GM18868 (cell line): ENCODE measurements at regions not wholly inside any gene's neighbourhood (a gene's known extent, or its start where the extent isn't known, plus 50 kb on each side); places are given as distances from the start of the nearest gene placed in this dataset.

Experiments used
- ATAC-seq: cut with Tn5 transposase; IDR thresholded peaks from one replicate; pipeline ENCODE4 v1.9.1; 2021; ENCODE audit warnings: mild to moderate bottlenecking, moderate library complexity; ENCODE audit not compliant: unreplicated experiment

- peak; percentile 81 for ATAC-seq
Observed at GRCh38 chr5:82351754-82352145, 73.6 kb upstream of the RPS23 start.

DNA sequence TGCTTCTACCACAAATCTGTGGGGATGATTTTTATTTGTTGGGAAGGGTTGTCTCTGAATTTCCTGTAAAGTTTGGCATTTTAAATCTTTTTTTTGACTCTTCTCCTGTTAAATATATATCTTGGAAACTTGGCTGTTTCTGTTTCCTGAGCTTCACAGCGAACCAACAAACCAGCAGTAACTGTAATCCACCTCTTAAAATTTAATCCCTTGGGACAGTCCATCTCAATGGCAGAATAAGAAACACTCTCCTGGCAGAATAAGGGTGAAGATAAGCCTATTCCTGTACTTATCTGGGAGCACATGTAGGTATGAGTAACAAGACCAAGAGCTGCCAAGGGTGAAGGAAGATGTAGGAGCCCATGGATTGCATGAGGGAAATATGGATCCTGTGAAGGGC lies 73.1 kb upstream of the RPS23 start:
- no peak for ATAC-seq

DNA sequence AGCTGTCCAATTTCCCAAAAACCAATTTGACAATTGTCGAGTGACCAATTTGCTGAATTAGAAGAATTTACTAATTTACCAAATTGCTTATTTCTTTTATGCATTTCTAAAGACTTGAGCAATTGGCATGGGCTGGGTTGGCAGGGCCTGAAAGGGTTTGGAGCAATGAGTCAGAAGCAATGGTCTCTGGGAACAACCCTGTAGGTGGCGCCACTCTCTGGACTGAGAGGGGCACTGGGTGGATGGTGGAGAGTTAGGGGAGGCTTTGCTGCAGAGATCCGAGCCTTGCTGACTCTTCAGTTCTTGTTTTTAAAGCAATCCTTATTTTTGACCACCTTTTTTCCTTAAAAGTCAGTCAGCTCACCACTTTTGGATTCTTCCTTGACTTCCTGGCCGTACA lies 71.5 kb upstream of the RPS23 start:
- ATAC-seq = peak; percentile 55

GRCh38 chr5:82348784-82349425 lies 70.8 kb upstream of the RPS23 start:
- no peak for ATAC-seq

DNA sequence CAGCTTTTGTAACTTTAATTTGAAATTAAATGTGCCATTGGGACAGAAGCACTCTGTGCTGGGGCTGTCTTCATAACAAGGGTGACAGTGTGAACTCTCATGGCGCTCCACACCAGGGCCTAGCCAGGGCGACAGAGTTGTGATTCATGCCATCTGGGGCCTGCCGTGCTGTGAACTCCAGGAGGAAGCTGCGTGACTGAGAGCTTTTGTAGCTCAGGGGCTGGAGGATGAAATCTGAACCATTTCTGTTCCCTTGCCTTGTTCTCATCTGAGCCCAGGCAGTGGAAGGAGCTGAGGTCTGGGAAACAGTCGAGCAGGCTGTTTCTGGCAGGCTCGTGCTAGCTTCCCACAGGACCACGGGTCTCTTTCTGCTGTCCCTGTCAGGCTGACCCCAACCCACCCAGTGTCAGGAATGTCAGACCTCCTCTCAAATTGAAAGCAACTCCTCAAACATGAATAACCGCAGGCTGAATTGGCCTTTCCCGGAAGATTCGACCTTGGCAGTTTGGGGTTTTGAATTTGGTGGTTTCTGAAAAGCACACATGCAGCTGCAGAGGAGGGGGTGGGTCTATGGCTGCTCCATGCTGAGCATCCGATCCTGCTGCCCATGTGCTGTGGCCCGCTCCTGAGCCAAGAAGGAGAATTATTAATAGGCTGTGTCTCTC lies 69.2 kb upstream of the RPS23 start:
- ATAC-seq = no peak

- no peak for ATAC-seq
Observed at GRCh38 chr5:82346399-82347165, 68.4 kb upstream of the RPS23 start.

DNA sequence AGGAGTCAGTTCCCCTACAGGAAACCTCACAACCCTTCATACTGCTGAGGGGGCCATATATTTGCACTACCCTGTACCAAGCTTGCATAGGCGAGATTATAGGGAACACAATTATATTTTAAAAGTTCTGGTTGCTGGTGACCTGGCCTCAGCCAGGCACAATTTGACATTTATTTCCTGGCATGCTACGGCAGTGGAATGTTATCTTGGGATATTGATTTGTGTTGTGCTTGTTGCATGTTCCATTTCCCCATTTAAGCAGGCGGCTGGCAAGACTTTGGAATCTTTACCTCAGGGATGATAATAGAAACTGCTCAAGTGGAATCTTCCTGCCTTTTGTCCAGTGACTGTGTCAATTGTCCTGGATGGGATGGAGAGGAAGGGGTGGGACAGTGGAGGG lies 67.0 kb upstream of the RPS23 start:
- ATAC-seq = no peak

GRCh38 chr5:82341325-82341724 lies 63.2 kb upstream of the RPS23 start:
- no peak for ATAC-seq

DNA sequence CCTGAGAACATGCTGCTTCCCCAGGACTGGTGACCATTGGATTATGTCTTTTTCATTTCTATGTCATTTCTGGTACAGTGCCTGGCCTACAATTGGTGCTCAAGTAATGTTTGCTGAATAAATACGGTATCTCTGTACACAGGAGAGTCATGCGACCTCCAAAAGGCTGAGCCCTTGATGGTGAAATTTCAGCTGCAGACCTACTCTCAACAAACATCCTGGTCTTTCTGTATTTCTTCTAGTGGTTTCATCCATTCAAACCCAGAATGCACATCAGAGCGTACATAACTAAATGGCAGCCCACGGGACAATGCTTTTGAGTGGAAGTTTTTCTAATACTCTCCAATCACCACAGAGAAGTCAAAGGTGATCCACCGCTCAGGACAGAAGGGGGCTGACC lies 62.6 kb upstream of the RPS23 start:
- no peak for ATAC-seq

DNA sequence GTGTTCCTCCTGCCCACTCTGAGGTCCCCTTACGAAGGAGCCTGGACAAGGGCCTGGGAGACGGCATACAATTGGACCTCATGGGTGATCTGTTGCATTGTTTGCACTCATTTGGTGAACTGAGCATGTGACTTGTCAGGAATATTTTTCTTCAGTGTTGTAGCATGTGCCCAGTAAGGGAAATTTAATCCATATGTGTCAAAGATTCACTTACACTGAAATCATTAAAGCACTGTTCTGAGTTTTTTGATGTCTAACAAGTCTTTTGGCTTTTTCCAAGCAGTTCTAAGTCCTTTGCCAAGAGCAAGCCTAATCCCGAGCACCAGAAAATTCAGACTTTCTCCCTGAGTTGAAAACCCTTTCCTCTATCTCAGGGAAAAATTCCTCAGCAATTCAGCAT lies 61.6 kb upstream of the RPS23 start:
- ATAC-seq = no peak

GRCh38 chr5:82338771-82339373 lies 60.7 kb upstream of the RPS23 start:
- no peak for ATAC-seq

GRCh38 chr5:82336959-82337351 lies 58.8 kb upstream of the RPS23 start:
- no peak for ATAC-seq

DNA sequence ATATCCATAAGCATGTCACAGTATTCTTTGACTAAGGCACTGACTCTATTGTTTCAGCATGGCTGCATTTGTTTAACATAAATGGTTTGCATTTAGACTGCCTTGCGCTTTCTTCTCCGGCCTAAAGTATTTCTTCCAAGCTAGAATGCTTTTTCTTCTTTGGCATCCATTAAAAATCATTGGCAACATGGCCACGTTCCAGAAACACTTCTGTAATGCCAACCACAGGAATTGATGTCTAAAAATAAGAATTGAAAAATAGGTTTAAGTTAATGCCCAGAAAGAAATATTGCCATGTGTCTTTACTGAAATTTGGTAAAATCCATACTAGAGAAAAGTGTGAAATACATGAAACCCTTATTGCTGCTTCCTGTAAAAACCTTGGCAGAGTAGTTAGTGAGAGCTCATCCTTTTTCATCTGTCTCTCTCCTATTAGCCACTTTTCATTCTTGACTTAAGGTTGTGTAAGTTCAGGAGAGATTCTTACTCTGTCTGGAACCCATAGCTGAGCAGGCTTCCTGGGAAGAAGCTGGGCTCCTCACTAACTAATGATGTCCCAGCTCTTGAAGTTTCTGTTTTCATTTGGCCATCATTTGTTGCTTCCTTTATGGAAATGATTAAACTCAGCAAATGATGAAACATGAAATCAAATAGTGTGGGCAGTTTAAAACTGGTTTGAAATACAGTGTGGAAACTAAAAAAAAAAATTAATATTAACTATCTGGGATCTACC lies 58.2 kb upstream of the RPS23 start:
- ATAC-seq = no peak

GRCh38 chr5:82335806-82336205 lies 57.7 kb upstream of the RPS23 start:
- ATAC-seq = no peak

DNA sequence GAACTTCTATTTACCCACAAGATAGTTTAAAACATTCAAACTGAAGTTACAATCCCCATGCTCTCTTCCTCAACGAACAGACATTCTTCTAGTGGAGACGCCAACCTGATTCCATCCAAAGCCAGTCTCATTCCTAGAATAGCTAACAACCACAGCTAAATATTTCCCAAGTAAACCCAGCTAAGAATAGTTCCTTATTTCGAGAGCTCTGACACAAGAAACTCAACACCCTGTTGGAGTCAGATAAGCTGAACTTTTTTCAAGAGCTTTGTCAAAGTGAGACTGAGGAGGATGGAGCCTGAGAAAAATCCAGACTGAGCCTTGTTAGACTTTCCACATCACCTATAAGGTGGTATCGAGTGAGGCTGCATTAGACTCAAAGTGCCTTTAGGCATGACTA lies 56.7 kb upstream of the RPS23 start:
- no peak for ATAC-seq

- ATAC-seq = no peak
Observed at GRCh38 chr5:82334085-82334692, 56.0 kb upstream of the RPS23 start.

GRCh38 chr5:82332886-82333615 lies 54.9 kb upstream of the RPS23 start:
- no peak for ATAC-seq

DNA sequence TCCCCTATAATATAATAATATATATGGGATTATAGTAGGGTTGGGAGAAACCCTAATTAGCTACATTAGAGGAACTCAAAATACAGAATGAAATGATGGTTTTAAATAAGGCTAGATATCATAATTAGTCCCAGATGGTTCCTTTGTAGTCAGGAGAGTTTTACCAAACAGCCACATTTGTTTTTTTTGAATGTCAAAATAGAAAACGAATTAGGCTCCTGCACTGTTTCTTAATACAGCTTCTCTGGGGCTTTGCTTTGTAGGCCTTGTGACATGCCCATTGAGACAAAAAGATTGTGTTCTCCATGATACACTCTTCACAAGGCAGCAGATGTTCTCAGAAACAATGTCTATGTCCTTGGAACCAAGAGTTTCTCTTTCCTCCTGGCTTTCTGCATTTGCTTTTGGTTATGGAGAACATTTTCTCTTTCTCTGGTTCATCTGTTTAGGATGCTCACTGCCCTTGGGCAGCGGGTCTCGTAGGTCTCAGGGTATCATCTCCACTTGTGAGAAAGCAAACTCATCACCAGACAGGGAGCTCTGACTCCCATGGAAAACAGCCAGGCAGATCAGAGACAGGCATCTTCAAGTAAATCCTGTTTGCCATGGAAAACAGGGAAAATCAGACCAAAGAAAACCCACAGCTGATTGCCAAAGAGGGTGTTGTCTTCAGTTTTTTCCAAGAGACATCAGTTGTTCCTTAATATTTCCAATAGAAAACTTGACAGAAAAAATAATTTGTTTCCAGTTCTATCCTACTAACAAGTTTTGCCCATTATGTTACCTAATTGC lies 54.1 kb upstream of the RPS23 start:
- ATAC-seq = no peak

DNA sequence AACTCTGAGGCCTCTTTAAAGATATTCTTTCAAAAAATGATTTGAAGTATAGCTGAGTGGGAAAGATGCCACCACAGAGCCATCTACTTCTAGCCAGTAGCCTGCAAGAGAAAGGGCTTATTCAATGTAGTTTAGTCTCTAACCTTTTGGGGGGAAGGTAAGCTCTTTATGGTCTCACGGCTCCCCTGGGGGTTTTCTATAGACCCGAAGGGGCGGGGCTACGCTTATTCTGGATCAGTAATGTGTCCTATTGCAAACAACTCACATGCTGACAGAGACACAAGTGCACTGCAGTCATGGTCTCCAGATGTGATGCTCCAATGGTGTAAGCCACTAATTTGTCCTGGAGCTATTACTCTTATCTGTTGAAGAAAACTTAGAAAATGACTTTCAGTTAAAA lies 53.4 kb upstream of the RPS23 start:
- no peak for ATAC-seq
